Activated naive CD4-positive, alpha-beta T cell treated with anti-CD3 and anti-CD28 coated beads for 36 hours (primary cell): ENCODE measurements at regions not wholly inside any gene's neighbourhood (a gene's known extent, or its start where the extent isn't known, plus 50 kb on each side); places are given as distances from the start of the nearest gene placed in this dataset.

Experiments used
- CTCF ChIA-PET: fragments of 350-600 bp; sonication (Branson Sonifier 250); formaldehyde crosslinking; loops from one replicate; lab custom pipeline; 2021; ENCODE audit warnings: antibody characterized with exemption; lab: Charles Lee
- DNase-seq: peaks from one replicate; pipeline ENCODE4 v3.0.0-alpha.2; 2020
- H3K27ac Mint-ChIP-seq: one replicate; pipeline ENCODE4 v1.8.0; 2021; ENCODE audit warnings: mild to moderate bottlenecking, mixed read lengths
- H3K27me3 Mint-ChIP-seq: one replicate; pipeline ENCODE4 v1.8.0; 2021; ENCODE audit warnings: low read depth, mixed read lengths
- H3K36me3 Mint-ChIP-seq: one replicate; pipeline ENCODE4 v1.8.0; 2021; ENCODE audit warnings: low read depth, mixed read lengths
- H3K4me1 Mint-ChIP-seq: one replicate; pipeline ENCODE4 v1.8.0; 2021; ENCODE audit warnings: low read depth, mixed read lengths
- H3K4me3 Mint-ChIP-seq: one replicate; pipeline ENCODE4 v1.8.0; 2021; ENCODE audit warnings: mild to moderate bottlenecking, moderate library complexity, mixed read lengths
- H3K9me3 Mint-ChIP-seq: one replicate; pipeline ENCODE4 v1.8.0; 2021; ENCODE audit warnings: mixed read lengths
- intact Hi-C: fragments of 100-400 bp; cut with micrococcal nuclease; formaldehyde crosslinking; loops from one replicate; pipeline ENCODE4 v1.15.1; 2023

DNA sequence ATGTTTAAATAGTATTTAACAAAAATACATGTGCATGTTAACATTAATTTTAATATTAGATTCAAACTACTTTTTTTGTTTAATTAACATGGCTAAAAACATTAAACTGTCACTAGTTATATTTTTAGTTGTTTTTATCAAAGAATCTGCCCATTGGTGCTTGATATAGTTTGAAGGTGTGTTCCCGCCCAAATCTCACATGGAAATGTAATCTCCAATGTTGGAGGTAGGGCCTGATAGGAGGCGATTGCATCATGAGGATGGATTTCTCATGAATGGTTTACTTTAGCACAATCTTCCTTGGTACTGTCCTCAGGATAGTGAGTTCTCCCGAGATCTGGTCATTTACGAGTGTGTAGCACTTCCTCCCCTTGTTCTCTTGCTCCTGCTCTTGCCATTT lies 2459.4 kb downstream of the PCDH9 start:
- intact Hi-C loops = no loop called here
- no peak for DNase-seq
- H3K27ac Mint-ChIP-seq = no peak overlapping the region
- no peaks in the 10 kb centered on the region for H3K4me1 Mint-ChIP-seq
- no peaks in the 10 kb centered on the region for H3K27me3 Mint-ChIP-seq
- no peak overlapping the region for H3K4me3 Mint-ChIP-seq
- no peaks in the 10 kb centered on the region for H3K36me3 Mint-ChIP-seq
- CTCF ChIA-PET = no interaction called here
- H3K9me3 Mint-ChIP-seq = peaks cover 11% of the 10 kb centered on the region

DNA sequence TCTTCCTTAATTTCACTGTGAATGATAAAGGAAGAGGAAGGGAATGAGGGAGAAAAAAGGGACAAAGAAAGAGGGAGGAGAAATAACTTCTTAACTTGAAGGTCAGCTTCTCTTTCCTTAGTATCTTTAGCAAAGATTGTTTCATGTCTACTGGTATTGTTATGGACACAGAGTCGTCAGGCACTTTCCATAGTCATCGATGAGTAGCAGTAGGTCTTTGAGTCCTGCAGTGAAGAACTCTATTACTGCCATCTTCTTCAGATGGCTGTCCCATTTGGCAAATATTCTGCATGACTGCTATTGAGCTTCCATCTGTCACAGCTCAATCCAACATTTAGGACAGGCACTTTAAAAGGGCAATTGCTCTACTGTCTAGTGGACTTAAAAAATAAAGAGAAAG lies 2463.1 kb downstream of the PCDH9 start:
- CTCF ChIA-PET = no interaction called here
- Mint-ChIP-seq H3K27me3 (no peaks in the 10 kb centered on the region), H3K4me3 (no peak overlapping the region), H3K9me3 (peaks cover 9% of the 10 kb centered on the region), H3K4me1 (no peaks in the 10 kb centered on the region), H3K27ac (no peak overlapping the region), H3K36me3 (no peaks in the 10 kb centered on the region)
- no peak for DNase-seq
- intact Hi-C loops = no loop called here

DNA sequence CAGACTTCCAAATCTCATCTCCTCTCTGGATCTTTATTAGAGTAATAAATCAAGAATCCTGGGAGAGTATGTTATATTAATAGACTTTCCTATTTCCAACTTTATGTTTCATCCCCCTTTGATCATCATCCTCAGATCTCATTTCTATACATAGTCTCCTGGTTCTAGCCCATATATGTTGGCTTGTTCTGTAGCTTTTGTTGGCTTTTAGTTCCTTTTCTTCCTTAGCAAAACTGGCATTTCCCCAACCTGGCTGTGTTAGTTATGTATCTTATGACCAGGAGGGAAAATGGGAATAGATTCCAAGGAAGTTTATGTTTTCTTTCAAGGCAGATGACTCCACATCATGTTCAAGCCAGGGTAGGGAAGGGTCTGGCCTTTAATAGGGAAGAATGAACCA lies 2464.5 kb downstream of the PCDH9 start:
- Mint-ChIP-seq H3K36me3 (no peaks in the 10 kb centered on the region), H3K27ac (no peak overlapping the region), H3K27me3 (no peaks in the 10 kb centered on the region), H3K4me3 (no peak overlapping the region), H3K4me1 (no peaks in the 10 kb centered on the region), H3K9me3 (peaks cover 5% of the 10 kb centered on the region)
- CTCF ChIA-PET = no interaction called here
- intact Hi-C loops = no loop called here
- no peak for DNase-seq

DNA sequence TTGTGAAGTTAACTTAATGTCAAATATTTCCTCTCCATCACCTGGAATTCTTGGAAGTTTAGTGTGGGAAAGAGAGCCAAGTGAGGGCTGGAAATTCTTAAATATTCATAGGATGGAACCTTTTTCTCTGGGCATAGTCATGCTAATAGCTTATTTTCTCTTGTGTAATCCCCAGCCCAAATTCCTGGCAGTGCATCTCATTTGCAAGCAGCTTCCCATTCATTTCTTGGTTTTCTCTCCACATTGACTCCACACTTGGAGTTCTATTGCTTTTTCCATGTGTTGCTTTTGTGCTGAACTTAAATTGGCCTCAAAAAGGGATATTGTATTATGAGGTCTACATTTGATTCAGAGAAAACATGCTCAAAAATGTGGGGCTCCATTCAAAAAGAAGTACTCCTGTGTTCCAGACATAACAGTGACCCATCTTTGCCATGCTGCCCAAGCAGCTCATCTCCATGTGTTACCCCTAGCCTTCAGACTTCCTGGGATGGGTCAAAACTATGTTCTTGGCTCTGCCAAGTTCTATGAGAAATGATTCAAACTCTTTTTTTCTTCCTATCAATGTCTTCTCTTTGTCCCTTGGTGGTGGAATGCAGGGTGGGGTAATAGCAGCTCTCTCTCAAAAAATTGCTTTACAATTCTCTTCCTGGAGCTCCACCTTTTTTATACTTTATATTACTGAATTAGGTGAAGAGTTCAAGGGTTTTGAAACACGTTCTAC lies 2471.5 kb downstream of the PCDH9 start:
- Mint-ChIP-seq H3K4me1 (no peaks in the 10 kb centered on the region), H3K27ac (no peak overlapping the region), H3K36me3 (no peaks in the 10 kb centered on the region), H3K4me3 (no peak overlapping the region), H3K27me3 (no peaks in the 10 kb centered on the region), H3K9me3 (peaks cover 9% of the 10 kb centered on the region)
- CTCF ChIA-PET = no interaction called here
- no peak for DNase-seq
- intact Hi-C loops = no loop called here

DNA sequence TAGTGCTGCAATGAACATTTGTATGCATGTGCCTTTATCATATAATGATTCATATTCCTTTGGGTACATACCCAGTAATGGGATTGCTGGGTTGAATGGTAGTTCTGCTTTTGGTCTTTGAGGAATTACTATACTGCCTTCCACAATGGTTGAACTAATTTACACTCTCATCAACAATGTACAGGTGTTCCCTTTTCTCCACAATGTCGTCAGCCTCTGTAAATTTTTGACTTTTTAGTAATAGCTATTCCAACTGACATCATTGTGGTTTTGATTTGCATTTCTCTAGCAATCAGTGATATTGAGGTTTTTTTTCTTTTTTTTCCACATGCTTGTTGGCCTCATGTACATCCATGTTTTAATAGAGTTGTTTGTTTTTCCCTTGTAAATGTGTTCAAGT lies 2473.5 kb downstream of the PCDH9 start:
- no peaks in the 10 kb centered on the region for H3K36me3 Mint-ChIP-seq
- CTCF ChIA-PET = no interaction called here
- H3K4me3 Mint-ChIP-seq = no peak overlapping the region
- DNase-seq = no peak
- no peak overlapping the region for H3K27ac Mint-ChIP-seq
- H3K9me3 Mint-ChIP-seq = peaks cover 11% of the 10 kb centered on the region
- no peaks in the 10 kb centered on the region for H3K4me1 Mint-ChIP-seq
- no peaks in the 10 kb centered on the region for H3K27me3 Mint-ChIP-seq
- intact Hi-C loops = no loop called here

DNA sequence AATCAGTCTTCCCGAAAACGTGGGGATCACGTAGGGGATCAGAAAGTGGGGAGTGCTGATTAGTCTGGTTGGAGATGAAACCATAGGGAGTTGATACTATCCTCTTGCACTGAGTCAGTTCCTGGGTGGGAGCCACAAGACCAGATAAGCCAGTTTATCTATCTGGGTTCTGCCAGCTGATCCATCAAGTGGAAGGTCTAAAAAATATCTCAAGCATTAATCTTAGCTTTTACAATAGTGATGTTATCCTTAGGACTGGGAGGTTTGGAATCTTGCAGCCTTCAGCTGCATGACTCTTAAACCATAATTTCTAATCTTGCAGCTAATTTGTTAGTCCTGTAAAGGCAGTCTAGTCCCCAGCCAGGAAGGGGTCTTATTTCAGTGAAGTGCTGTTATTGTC lies 2474.2 kb downstream of the PCDH9 start:
- Mint-ChIP-seq H3K27ac (no peak overlapping the region), H3K27me3 (no peaks in the 10 kb centered on the region), H3K4me3 (no peak overlapping the region), H3K9me3 (peaks cover 11% of the 10 kb centered on the region), H3K4me1 (no peaks in the 10 kb centered on the region), H3K36me3 (no peaks in the 10 kb centered on the region)
- no peak for DNase-seq
- CTCF ChIA-PET = no interaction called here
- intact Hi-C loops = no loop called here

DNA sequence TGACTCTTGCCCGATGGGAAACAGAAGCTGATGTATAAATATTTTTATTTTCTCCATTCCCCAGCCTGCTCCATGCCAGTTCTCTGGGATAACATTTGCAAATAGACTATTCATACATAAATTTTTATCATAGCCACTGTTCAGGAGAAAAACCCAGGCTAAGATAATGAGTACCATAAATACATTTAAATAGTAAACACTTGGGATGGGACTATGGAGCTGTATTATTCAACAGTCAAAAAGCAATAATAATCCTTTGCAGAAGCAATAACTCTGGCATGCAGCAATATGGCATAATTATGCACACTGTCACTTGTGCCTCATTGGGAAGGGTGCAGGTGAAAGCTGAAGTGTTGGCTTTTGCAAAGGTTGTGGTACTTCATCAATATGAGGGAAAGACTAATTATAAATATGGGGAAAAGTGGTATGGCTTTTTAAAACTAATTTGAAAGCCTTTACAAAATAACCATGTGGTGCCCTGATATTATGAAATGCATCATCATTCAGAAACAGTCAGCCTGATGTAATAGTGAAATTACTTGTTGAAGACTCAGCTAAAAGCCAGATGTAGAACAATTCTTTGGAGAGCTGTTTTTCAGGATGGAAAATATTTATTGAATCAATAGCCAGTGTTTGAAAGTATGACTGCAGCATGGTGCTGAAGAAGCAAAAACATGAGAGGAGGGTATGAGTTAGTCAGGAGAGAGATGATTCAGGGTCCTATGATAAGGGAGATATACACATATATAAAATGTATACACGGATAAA lies 2476.7 kb downstream of the PCDH9 start:
- no peak overlapping the region for H3K27ac Mint-ChIP-seq
- H3K4me3 Mint-ChIP-seq = no peak overlapping the region
- H3K36me3 Mint-ChIP-seq = no peaks in the 10 kb centered on the region
- CTCF ChIA-PET = no interaction called here
- H3K9me3 Mint-ChIP-seq = peaks cover 6% of the 10 kb centered on the region
- H3K4me1 Mint-ChIP-seq = no peaks in the 10 kb centered on the region
- DNase-seq = no peak
- no peaks in the 10 kb centered on the region for H3K27me3 Mint-ChIP-seq
- intact Hi-C loops = no loop called here

DNA sequence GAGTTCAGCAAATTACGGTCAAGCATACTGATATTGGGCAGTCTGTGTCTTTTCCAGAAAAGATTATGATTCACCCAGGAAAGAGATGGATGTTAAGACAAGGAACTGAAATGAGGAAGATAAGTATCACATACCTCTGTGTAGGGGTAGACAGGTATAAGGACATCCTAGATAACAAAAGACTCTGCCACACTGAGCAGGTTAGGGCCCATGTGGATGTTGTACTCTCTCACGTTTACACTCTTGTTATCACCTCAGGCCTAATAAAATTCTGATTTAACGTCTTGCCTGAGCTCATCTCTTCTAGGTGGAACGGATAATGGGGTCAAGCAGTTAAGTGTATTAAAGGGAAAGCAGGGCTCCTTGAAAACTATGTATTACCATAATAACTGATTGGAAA lies 2480.8 kb downstream of the PCDH9 start:
- H3K9me3 Mint-ChIP-seq = peaks cover 5% of the 10 kb centered on the region
- H3K27me3 Mint-ChIP-seq = no peaks in the 10 kb centered on the region
- intact Hi-C loops = no loop called here

DNA sequence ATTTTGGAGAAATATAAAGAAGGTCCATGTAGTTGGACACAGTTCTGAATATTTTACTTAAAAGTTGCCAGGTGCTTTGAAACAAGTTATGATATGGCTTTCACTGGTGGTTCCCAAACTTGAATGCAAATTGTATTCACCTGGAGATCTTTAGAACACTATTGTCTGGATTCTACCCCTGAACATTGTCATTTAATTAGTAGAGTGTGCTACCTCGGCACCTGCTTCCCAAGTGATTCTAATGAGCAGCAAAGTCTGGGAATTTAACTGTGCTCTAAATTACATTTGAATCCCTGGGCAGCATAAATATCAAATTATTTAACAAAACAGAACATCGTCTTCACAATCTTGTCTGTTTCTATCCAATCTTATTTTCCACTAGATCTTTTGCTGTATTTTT lies 2483.3 kb downstream of the PCDH9 start:
- Mint-ChIP-seq H3K36me3 (no peaks in the 10 kb centered on the region), H3K27ac (no peak overlapping the region), H3K27me3 (no peaks in the 10 kb centered on the region), H3K4me3 (no peak overlapping the region), H3K4me1 (no peaks in the 10 kb centered on the region), H3K9me3 (peaks cover 3% of the 10 kb centered on the region)
- DNase-seq = no peak
- CTCF ChIA-PET = no interaction called here
- intact Hi-C loops = no loop called here

More for the DNA sequence above, 2480.8 kb downstream of the PCDH9 start:
- Mint-ChIP-seq H3K4me3 (no peak overlapping the region), H3K4me1 (no peaks in the 10 kb centered on the region), H3K27ac (no peak overlapping the region), H3K36me3 (no peaks in the 10 kb centered on the region)
- DNase-seq = no peak
- CTCF ChIA-PET = no interaction called here

DNA sequence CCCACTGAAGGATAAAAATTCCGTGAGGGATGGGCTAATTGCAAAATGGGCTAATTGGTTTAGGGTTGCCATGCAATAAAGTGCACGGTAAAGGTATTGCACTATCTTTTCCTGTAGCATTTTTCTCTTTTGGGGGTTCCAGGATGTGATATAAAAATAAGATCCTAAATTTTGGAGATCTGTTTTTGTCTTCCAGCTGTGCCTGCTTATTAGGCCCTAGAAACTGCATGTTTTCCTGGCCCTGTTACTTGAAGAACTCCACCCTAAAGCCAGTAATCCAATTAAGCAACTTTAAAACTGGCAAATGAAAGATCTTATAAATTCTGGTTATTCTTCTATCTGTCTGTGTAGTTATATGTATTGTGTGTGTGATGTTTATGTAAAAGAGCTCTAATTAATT lies 2489.6 kb downstream of the PCDH9 start:
- Mint-ChIP-seq H3K27ac (no peak overlapping the region), H3K27me3 (no peaks in the 10 kb centered on the region), H3K9me3 (peaks cover 9% of the 10 kb centered on the region), H3K36me3 (no peaks in the 10 kb centered on the region), H3K4me3 (no peak overlapping the region), H3K4me1 (no peaks in the 10 kb centered on the region)
- DNase-seq = no peak
- CTCF ChIA-PET = no interaction called here
- intact Hi-C loops = no loop called here

DNA sequence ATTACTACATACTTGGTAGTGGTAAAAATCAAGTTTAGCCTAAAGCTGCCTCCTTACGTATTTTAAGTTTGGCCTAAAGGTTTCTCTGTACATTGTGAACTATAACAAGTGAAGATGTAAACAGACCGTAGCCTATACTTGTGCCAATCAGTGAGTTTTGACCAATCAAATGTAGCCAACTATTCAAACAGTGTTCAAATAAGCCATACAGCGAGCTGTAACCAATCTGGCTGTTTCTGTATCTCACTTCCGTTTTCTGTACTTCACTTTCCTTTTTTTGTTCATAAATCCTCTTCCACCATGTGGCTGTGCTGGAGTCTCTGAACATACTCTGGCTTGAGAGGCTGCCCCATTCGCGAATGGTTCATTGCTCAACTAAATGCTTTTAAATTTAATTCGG lies 2504.6 kb downstream of the PCDH9 start:
- no peaks in the 10 kb centered on the region for H3K36me3 Mint-ChIP-seq
- H3K27ac Mint-ChIP-seq = no peak overlapping the region
- CTCF ChIA-PET = no interaction called here
- no peaks in the 10 kb centered on the region for H3K4me1 Mint-ChIP-seq
- intact Hi-C loops = no loop called here
- H3K27me3 Mint-ChIP-seq = no peaks in the 10 kb centered on the region
- peaks cover 5% of the 10 kb centered on the region for H3K9me3 Mint-ChIP-seq
- H3K4me3 Mint-ChIP-seq = no peak overlapping the region
- DNase-seq = no peak

DNA sequence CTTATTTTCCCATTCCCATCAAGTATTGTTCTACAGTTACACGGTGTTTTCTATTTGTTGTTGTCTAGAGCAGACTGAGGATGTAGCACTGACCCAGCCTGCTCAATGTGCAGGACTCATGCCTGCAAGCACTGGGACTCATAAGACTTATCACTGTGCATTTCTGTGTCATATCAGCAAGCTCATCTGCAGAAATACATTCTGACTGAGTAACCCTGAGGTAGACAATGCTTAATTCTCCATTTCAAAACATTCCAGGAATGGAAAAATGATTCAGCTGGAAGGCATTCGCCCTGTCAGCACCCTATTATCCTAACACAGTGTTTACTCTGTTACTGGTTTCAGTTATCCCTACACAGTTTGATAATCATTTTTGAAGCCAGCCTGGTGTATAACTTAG lies 2506.4 kb downstream of the PCDH9 start:
- Mint-ChIP-seq H3K9me3 (peaks cover 6% of the 10 kb centered on the region), H3K36me3 (no peaks in the 10 kb centered on the region), H3K4me3 (no peak overlapping the region), H3K27ac (no peak overlapping the region), H3K27me3 (no peaks in the 10 kb centered on the region), H3K4me1 (no peaks in the 10 kb centered on the region)
- DNase-seq = no peak
- CTCF ChIA-PET = interaction anchor here (0.6 kb wide), 1 partner anchor 51 kb away, joined by 4 read pairs; no protein-coding TSS in a partner anchor
- intact Hi-C loops = no loop called here

DNA sequence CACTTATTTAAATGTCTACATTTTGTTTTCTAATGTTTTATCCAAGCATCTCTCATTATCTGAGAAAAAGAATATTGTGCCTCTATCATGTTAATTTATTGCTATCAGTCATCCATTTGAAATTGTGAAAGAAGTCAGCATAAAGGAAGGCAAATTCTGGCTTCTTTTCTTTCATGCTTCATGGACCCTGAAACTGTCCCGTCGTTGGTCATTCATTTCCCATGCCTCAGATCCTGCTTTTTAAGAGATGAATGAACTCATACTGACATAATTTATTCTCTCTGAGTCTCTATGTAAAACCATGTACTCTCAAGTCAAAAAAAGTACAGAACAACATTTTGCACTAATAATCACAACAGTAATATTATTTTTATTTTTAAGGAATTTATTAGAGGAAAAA lies 2512.0 kb downstream of the PCDH9 start:
- intact Hi-C loops = no loop called here
- Mint-ChIP-seq H3K27ac (no peak overlapping the region), H3K36me3 (no peaks in the 10 kb centered on the region), H3K4me3 (no peak overlapping the region), H3K27me3 (no peaks in the 10 kb centered on the region), H3K4me1 (no peaks in the 10 kb centered on the region), H3K9me3 (peaks cover 5% of the 10 kb centered on the region)
- DNase-seq = no peak
- CTCF ChIA-PET = no interaction called here
